ENCODE measurements at regions not wholly inside any gene's neighbourhood (a gene's known extent, or its start where the extent isn't known, plus 50 kb on each side); places are given as distances from the start of the nearest gene placed in this dataset.

DNA sequence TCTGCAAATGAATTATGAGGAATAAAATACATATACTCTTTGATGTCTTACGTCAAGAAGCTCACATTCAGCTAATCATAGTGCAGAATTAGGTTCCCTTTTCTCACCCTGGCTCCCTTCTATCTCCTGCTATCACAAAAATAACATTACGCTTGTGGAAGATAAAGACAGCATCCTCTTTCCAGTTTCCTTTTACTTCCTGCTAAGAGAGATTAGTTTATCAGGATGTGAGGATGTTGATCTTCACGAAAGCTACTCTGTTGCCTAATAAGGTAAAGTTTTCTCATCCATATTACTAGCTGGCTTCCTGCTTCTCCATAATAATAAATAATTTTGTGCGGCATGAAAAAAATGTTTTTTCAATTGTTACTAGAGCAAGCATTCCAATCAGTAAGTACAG lies 217.7 kb upstream of the DCN start:
- TF ChIP-seq, protein P1, sequence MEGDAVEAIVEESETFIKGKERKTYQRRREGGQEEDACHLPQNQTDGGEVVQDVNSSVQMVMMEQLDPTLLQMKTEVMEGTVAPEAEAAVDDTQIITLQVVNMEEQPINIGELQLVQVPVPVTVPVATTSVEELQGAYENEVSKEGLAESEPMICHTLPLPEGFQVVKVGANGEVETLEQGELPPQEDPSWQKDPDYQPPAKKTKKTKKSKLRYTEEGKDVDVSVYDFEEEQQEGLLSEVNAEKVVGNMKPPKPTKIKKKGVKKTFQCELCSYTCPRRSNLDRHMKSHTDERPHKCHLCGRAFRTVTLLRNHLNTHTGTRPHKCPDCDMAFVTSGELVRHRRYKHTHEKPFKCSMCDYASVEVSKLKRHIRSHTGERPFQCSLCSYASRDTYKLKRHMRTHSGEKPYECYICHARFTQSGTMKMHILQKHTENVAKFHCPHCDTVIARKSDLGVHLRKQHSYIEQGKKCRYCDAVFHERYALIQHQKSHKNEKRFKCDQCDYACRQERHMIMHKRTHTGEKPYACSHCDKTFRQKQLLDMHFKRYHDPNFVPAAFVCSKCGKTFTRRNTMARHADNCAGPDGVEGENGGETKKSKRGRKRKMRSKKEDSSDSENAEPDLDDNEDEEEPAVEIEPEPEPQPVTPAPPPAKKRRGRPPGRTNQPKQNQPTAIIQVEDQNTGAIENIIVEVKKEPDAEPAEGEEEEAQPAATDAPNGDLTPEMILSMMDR (conservative IDR thresholded peaks at IDR 0.05; ENCODE audit: low read length) = no peak
- TF ChIP-seq EZH2phosphoT487 (IDR thresholded peaks at IDR 0.05; ENCODE audit: borderline replicate concordance, low read depth, low read length) = no peak
- Histone ChIP-seq H3K4me2 (ENCODE audit: low read length) (no peak overlapping the region), H3K4me1 (ENCODE audit: insufficient read depth, low read length, poor library complexity, severe bottlenecking) (no peaks in the 10 kb centered on the region), H2AFZ (ENCODE audit: low read length) (no peak overlapping the region), H3K27ac (ENCODE audit: low read depth, low read length, poor library complexity, severe bottlenecking) (no peak overlapping the region), H3K9me2 (ENCODE audit: insufficient read depth, low read length) (no peaks in the 10 kb centered on the region), H3K36me3 (ENCODE audit: insufficient read depth, low read length) (no peaks in the 10 kb centered on the region), H3K9me3 (ENCODE audit: low read length) (no peaks in the 10 kb centered on the region), H3K4me3 (ENCODE audit: low read depth, low read length, poor library complexity, severe bottlenecking) (no peak overlapping the region), H3K79me2 (ENCODE audit: insufficient read depth, low read depth, low read length) (no peaks in the 10 kb centered on the region), H4K20me1 (ENCODE audit: insufficient read depth, low read length) (no peaks in the 10 kb centered on the region)
- BruUV-seq (replicated peaks) = no TSS peak
- CTCF ChIA-PET (ENCODE audit: unreplicated experiment) = no interaction called here
- no peak for DNase-seq (ENCODE audit: low spot score)
- POLR2A ChIA-PET = interaction anchor here (0.9 kb wide), 1 partner anchor 23 kb away, joined by 3 read pairs; no protein-coding TSS in a partner anchor
- intact Hi-C loops (cut with micrococcal nuclease; ENCODE audit: unreplicated experiment) = no loop called here

GRCh38 chr12:91397866-91398532 lies 215.4 kb upstream of the DCN start:
- Histone ChIP-seq H3K9me3 (ENCODE audit: low read length) (no peaks in the 10 kb centered on the region), H3K4me1 (ENCODE audit: insufficient read depth, low read length, poor library complexity, severe bottlenecking) (no peaks in the 10 kb centered on the region), H3K4me2 (ENCODE audit: low read length) (no peak overlapping the region), H4K20me1 (ENCODE audit: insufficient read depth, low read length) (no peaks in the 10 kb centered on the region), H3K36me3 (ENCODE audit: insufficient read depth, low read length) (no peaks in the 10 kb centered on the region), H2AFZ (ENCODE audit: low read length) (no peak overlapping the region), H3K27ac (ENCODE audit: low read depth, low read length, poor library complexity, severe bottlenecking) (no peak overlapping the region), H3K79me2 (ENCODE audit: insufficient read depth, low read depth, low read length) (no peaks in the 10 kb centered on the region), H3K4me3 (ENCODE audit: low read depth, low read length, poor library complexity, severe bottlenecking) (no peak overlapping the region), H3K9me2 (ENCODE audit: insufficient read depth, low read length) (no peaks in the 10 kb centered on the region)
- CTCF ChIA-PET (ENCODE audit: unreplicated experiment) = no interaction called here
- no peak for TF ChIP-seq EZH2phosphoT487 (IDR thresholded peaks at IDR 0.05; ENCODE audit: borderline replicate concordance, low read depth, low read length)
- TF ChIP-seq, protein P1 (conservative IDR thresholded peaks at IDR 0.05; ENCODE audit: low read length) = no peak
- POLR2A ChIA-PET = no interaction called here
- DNase-seq (ENCODE audit: low spot score) = no peak
- intact Hi-C loops (cut with micrococcal nuclease; ENCODE audit: unreplicated experiment) = no loop called here
- no TSS peak for BruUV-seq (replicated peaks)

DNA sequence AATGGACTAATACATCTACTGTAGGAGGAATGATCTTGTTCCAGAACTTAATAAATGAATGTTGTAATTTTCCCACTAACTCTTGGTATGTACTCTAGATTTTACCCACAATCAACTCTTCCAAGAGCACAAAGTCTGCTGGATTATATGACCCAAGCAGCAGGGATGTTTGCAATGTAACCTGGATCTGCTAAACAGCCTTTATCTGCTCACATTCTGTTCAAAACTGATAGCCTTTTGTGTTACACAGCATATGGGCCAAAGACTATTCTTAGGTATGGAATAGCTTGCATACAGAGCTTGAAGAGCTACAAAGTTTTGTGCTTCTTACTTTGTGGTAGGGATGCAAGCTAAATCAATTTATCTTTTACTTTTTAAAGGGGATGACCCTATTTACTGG lies 213.7 kb upstream of the DCN start:
- Histone ChIP-seq H3K4me3 (ENCODE audit: low read depth, low read length, poor library complexity, severe bottlenecking) (no peak overlapping the region), H3K4me1 (ENCODE audit: insufficient read depth, low read length, poor library complexity, severe bottlenecking) (no peaks in the 10 kb centered on the region), H3K79me2 (ENCODE audit: insufficient read depth, low read depth, low read length) (no peaks in the 10 kb centered on the region), H3K27ac (ENCODE audit: low read depth, low read length, poor library complexity, severe bottlenecking) (no peak overlapping the region), H2AFZ (ENCODE audit: low read length) (no peak overlapping the region), H4K20me1 (ENCODE audit: insufficient read depth, low read length) (no peaks in the 10 kb centered on the region), H3K9me2 (ENCODE audit: insufficient read depth, low read length) (no peaks in the 10 kb centered on the region), H3K4me2 (ENCODE audit: low read length) (no peak overlapping the region), H3K9me3 (ENCODE audit: low read length) (no peaks in the 10 kb centered on the region), H3K36me3 (ENCODE audit: insufficient read depth, low read length) (no peaks in the 10 kb centered on the region)
- no peak for TF ChIP-seq EZH2phosphoT487 (IDR thresholded peaks at IDR 0.05; ENCODE audit: borderline replicate concordance, low read depth, low read length)
- TF ChIP-seq, protein P1 (conservative IDR thresholded peaks at IDR 0.05; ENCODE audit: low read length) = no peak
- POLR2A ChIA-PET = interaction anchor here (1.2 kb wide), 1 partner anchor 14 kb away, joined by 3 read pairs; no protein-coding TSS in a partner anchor
- intact Hi-C loops (cut with micrococcal nuclease; ENCODE audit: unreplicated experiment) = no loop called here
- CTCF ChIA-PET (ENCODE audit: unreplicated experiment) = no interaction called here
- BruUV-seq (replicated peaks) = no TSS peak
- DNase-seq (ENCODE audit: low spot score) = no peak
